GM18508 (cell line): ENCODE measurements at regions not wholly inside any gene's neighbourhood (a gene's known extent, or its start where the extent isn't known, plus 50 kb on each side); places are given as distances from the start of the nearest gene placed in this dataset.

Experiments used
- ATAC-seq: cut with Tn5 transposase; IDR thresholded peaks from one replicate; pipeline ENCODE4 v1.9.1; 2021; ENCODE audit warnings: moderate number of reproducible peaks; ENCODE audit not compliant: insufficient read depth, unreplicated experiment

DNA sequence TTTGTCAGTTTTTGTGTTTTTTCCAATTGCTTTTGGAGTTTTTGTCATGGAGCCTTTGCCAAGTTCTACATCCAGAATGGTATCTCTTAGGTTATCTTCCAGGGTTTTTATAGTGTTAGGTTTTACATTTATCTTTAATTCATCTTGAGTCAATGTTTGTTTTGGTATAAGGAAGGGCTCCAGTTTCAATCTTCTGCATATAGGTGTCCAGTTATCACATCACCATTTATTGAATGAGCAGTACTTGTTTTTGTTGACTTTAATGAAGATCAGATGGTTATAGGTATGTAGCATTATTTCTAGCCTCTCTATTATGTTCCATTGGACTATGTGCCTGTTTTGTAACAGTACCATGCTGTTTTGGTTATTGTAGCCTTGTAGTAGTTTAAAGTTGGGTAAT lies 1233.1 kb downstream of the PLA2G4A start:
- ATAC-seq, result no peak

- no peak for ATAC-seq
Observed at GRCh38 chr1:188062456-188062855, 1233.7 kb downstream of the PLA2G4A start.

DNA sequence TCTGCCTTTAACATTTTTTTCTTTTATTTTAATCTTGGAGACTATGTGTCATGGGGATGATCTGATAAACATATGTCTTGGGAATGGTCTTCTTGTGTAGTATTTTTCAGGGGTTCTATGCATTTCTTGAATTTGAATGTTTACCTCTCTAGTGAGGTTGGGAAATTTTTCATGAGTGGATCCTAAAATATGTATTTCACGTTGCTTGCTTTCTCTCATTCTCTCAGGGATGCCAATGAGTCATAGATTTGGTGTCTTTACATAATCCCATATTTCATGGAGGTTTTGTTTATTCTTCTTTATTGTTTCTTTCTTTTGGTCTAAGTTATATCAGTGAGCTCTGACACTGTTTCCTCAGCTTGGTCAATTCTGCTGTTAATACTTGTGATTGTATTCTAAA lies 1237.2 kb downstream of the PLA2G4A start:
- no peak for ATAC-seq

DNA sequence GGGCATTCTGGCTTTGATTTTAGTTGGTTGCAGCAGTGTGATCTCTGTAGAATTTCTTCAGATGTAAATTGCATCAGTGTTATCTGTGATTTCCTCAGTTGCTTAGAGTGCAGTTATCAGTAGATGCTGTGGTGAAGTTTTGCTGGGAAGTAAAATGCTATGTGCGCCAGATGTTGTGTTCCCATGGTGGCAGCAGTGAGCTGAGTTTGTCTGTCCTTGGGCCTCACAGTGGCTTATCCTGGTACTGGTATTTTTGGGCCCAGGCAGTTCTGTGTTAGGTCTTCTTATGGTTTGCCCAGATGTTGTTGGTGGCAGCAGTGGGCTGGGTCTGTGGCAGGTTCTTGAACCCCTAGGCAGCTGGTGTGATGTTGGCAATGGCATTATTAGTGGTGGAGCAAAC lies 1242.1 kb downstream of the PLA2G4A start:
- ATAC-seq, result no peak

DNA sequence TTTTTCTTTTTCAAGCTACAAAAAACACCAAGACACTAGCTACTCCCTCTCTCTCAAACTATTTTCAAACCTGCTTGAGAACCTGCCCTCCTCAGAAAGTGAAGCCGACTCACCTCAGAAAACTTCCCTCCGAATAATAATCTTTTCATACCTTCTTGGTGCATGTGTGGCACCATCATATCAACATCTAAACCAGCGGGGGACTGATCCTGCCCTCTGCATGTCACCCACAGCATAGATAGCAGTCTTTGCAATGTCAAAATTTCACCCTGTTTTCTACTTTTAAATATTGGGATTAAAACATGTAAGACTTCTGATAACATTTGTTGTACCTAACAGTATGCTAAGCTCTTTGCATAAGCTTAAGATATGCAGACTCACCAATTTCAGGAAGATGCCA lies 1260.3 kb downstream of the PLA2G4A start:
- no peak for ATAC-seq

- ATAC-seq, result no peak
Observed at GRCh38 chr1:188089461-188089860, 1260.7 kb downstream of the PLA2G4A start.

DNA sequence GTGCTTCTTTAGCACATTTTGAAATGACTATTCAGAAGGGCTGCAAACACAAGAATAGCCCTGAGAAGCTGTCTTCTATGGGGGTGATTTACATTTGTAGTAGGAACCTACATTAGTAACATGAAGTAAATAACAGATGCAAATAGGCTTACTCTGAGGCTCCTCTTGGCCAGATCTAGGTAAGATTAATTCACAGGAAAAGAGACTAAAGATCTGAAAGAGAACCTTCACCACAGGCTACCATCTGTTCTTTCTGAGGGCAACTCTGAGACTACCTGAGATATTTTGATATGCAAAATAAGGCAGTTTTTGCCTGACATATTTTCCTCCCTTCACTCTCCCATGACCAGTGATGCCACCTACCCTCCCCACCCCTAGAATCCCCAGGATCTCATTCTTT lies 1267.8 kb downstream of the PLA2G4A start:
- ATAC-seq, result no peak

GRCh38 chr1:188117436-188117835 lies 1288.7 kb downstream of the PLA2G4A start:
- no peak for ATAC-seq

DNA sequence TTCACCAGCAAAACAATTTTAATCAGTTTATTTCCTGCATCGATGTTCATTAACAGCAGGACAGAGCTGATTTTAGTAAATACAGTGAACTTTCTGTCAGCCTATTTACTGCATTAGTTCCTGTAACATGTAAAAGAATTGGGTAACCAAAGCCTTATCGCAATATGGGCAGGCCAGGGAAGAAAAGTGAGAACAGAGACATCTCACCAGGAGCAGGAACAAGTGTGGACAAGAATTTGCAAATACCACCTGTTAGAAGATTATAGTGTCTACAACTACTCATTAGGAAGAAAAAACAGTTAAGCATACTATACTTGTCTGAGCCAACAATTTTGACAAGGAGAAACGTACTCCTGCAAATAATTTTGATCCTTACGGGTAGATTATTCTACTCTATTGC lies 1293.9 kb downstream of the PLA2G4A start:
- ATAC-seq, result no peak

GRCh38 chr1:188127507-188127906 lies 1298.8 kb downstream of the PLA2G4A start:
- ATAC-seq, result no peak

GRCh38 chr1:188128761-188129160 lies 1300.0 kb downstream of the PLA2G4A start:
- ATAC-seq, result no peak

GRCh38 chr1:188129856-188130838 lies 1301.4 kb downstream of the PLA2G4A start:
- ATAC-seq, result no peak

DNA sequence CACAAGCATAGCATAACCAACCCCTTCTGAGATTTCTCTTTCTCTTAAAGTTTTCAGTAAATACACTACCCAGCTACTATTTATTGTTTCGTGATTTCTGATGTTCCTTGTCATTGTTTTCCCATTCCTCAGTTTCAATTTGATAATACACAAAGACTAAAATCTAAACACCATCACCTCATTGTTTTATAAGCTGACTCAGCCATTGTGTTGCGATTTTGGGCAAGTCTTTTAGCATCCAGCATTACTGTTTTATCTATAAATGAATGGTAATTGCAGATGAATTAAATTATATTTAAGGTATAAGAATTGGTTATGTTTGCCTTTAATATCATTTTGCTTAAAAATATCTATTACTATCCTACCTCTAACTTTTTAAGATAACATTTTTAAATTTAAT lies 1308.5 kb downstream of the PLA2G4A start:
- ATAC-seq, result no peak

DNA sequence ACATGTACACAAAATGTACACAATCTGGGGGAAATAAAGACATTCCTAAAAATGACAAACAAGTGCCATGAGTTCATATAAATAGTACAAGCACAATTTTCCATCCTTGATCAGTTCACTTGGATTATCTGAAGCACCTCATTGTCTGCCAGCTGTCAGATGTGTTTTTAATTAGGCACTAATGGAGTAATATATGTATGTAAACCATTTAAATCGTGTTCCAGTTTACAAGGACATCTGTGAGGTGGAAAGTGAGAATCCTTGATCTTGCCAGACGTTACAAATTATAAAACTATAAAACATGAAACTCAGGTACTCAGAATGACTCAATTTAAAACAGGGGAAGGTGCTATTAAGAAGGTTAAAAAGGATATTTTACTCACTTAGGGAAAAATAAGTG lies 1312.2 kb downstream of the PLA2G4A start:
- ATAC-seq, result no peak

DNA sequence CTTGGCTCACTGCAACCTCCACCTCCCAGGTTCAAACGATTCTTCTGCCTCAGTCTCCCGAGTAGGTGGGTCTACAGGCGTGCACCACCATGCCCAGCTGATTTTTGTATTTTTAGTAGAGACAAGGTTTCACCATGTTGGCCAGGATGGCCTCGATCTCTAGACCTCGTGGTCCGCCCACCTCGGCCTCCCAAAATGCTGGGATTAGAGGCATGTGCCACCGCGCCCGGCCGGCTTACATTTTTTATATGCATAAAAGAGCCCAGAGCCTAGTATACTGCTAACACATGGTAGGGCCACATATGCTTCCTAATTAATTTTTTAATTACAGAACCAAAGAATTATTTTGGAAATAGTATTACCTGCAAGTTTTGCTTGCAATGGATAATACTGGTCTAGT lies 1325.4 kb downstream of the PLA2G4A start:
- ATAC-seq, result no peak

DNA sequence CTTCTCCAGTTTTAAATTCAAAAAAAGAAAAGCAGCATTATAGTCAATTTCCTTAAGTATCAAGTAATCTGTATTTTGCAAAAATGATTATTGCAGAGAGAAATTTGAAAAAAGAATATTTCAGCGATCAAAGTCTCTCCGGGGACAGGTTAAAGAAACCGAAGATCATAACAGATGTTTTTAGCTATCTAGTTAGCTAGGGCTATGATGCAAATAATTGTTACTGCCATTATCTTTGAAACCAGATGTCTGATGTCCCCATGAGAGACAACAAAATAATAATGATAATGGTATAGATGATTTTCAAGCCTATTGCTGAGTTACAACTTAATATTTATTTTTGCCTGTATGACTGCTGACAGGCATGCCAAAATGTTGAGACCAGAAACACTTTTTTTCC lies 1326.0 kb downstream of the PLA2G4A start:
- ATAC-seq, result no peak

- ATAC-seq, result no peak
Observed at GRCh38 chr1:188155261-188155660, 1326.5 kb downstream of the PLA2G4A start.

DNA sequence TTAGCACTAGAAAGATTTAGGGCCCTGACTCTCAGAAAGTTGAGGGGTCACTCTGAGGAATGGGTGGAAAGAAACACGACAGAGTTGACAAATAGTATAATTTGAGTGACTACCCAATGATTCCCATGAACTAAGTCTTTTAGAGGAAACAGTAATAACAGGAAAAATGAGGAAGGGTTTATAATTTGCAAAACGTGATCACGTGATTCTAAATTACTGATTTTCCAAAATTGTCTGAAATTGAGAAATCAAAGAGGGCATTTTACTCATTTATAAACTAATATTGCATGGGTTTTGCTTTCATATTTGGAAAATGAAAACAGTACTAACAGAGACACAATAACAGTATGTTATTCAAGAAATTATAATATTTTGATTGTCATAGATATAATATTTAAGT lies 1335.7 kb downstream of the PLA2G4A start:
- ATAC-seq, result no peak

DNA sequence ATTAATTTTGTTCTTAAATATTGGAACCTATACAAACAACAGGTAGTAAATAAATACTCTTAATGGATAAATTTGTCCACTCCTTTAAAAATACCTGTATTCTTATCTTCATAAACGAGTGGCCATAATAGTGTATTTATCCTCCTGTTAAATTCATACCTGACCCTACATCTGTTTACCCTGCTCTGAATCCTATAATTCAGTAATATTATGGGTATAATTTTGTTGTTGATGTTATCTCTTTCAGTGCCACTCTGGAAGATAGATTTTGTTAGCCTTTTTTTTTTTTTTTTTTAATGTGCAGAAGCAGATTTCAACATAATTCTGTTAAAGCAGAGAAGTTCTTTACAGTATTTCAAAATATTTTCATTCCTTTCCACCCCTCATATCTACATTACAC lies 1337.9 kb downstream of the PLA2G4A start:
- ATAC-seq, result no peak

GRCh38 chr1:188169971-188170370 lies 1341.2 kb downstream of the PLA2G4A start:
- no peak for ATAC-seq

DNA sequence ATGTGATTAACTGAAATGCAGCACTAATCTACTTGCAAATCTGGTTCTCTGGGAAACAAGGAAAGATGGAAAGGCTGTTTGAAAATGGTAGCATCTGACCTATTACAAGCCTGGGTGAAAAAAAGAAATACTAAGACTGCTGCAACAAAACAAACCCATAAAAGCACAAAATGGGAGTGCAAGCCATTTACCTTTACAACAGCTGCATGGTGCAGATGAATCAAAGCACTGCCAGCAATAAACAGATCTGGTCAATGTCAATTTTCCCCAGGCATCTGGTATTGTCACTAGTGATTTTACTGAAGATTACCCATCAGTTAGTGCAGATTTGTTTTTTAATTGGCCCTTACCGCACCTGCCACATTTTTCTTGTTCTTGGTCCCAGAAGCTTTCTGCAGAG lies 1341.7 kb downstream of the PLA2G4A start:
- ATAC-seq, result no peak

- no peak for ATAC-seq
Observed at GRCh38 chr1:188170935-188171334, 1342.2 kb downstream of the PLA2G4A start.
